DOHH2 (cell line): ENCODE measurements at regions not wholly inside any gene's neighbourhood (a gene's known extent, or its start where the extent isn't known, plus 50 kb on each side); places are given as distances from the start of the nearest gene placed in this dataset.

Experiments used
- CTCF ChIP-seq: fragments of 200-600 bp; sonication (generic); IDR thresholded peaks from one replicate; pipeline ENCODE4 v1.5.1; 2014; ENCODE audit warnings: antibody characterized with exemption, mild to moderate bottlenecking, low read depth, low read length; ENCODE audit not compliant: poor library complexity, severe bottlenecking
- EZH2phosphoT487 ChIP-seq: fragments of 200-600 bp; sonication (generic); IDR thresholded peaks from 2 replicates; pipeline ENCODE4 v1.6.1; 2017; ENCODE audit warnings: borderline replicate concordance, mild to moderate bottlenecking, antibody characterized with exemption, low read length, moderate library complexity, mixed read lengths

DNA sequence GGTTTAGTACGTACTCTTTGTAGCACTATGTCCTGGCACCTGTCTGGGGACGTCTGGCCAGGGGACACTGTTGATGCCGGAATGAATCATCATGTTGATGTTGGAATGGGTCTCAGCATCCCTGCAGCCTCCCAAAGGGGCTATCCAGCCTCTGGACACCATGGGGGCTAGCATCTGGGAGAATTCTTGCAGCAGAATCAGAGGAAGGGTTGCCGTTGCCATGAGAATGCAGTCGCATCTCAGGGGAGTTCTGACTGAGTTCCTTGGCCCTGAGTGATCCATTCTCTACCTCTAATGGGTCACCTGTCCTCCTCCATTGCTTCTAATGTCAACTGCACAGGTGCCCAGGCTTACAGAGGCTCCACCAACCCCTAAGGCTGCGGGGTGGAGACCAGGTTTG is 129.1 kb downstream of the UQCRFS1 start:
- TF ChIP-seq CTCF (no peak), EZH2phosphoT487 (no peak)
